GM23338 (cell line): ENCODE measurements at regions not wholly inside any gene's neighbourhood (a gene's known extent, or its start where the extent isn't known, plus 50 kb on each side); places are given as distances from the start of the nearest gene placed in this dataset.

Experiments used
- EZH2 ChIP-seq: fragments of 200-600 bp; sonication (generic); IDR thresholded peaks from one replicate; pipeline ENCODE4 v1.8.0; 2017; ENCODE audit warnings: antibody characterized with exemption, mild to moderate bottlenecking, low read depth; ENCODE audit not compliant: unreplicated experiment
- NANOG ChIP-seq: IDR thresholded peaks from 2 replicates; pipeline ENCODE4 v1.6.1; 2016; ENCODE audit warnings: antibody characterized with exemption, borderline replicate concordance
- TF ChIP-seq, protein P1 (sequence below), 2 experiments: fragments of 200-600 bp in 1 of 2; sonication (generic) in 1 of 2; conservative IDR thresholded peaks; 2 replicates each; pipeline versions ENCODE4 v1.5.1 to v1.6.1; 2016 to 2017; ENCODE audit warnings: antibody characterized with exemption in 2 of 2, low read depth in 2 of 2, mild to moderate bottlenecking in 2 of 2, moderate library complexity in 1 of 2

DNA sequence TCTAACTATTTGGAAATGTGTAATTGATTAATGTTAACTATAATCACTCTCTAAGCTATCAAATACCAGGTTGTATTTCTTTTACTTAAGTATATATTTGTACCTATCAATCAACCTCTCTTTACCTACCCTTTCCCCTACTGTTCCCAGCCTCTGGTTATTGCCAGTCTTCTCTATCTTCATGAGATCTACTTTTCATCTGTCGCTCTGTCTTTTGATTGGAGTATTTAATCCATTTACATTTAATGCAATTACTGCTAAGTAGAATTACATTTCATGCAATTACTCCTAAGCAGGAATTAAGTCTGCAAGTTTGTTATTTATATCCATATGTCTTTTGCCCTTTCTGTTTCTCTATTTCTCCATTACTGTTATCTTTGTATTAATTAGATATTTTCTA is 148.1 kb downstream of the MAT2B start:
- TF ChIP-seq, protein P1, sequence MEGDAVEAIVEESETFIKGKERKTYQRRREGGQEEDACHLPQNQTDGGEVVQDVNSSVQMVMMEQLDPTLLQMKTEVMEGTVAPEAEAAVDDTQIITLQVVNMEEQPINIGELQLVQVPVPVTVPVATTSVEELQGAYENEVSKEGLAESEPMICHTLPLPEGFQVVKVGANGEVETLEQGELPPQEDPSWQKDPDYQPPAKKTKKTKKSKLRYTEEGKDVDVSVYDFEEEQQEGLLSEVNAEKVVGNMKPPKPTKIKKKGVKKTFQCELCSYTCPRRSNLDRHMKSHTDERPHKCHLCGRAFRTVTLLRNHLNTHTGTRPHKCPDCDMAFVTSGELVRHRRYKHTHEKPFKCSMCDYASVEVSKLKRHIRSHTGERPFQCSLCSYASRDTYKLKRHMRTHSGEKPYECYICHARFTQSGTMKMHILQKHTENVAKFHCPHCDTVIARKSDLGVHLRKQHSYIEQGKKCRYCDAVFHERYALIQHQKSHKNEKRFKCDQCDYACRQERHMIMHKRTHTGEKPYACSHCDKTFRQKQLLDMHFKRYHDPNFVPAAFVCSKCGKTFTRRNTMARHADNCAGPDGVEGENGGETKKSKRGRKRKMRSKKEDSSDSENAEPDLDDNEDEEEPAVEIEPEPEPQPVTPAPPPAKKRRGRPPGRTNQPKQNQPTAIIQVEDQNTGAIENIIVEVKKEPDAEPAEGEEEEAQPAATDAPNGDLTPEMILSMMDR (conservative IDR thresholded peaks at IDR 0.05; ENCODE audit: low read depth in 2 of 2) = no peak
- TF ChIP-seq NANOG = no peak
- TF ChIP-seq EZH2 = no peak
